ENCODE measurements at regions not wholly inside any gene's neighbourhood (a gene's known extent, or its start where the extent isn't known, plus 50 kb on each side); places are given as distances from the start of the nearest gene placed in this dataset.
A peak's percentile ranks its signal among the peaks of the same experiment; 100 is the strongest.
"Not testable (repeated sequence)": the region's sequence is repeated elsewhere in the genome, so short reads cannot be mapped to it uniquely, and the experiment has no call there.

GRCh38 chr7:32648408-32649156, 153.3 kb downstream of the AVL9 start:
- no peak for DNase-seq (ENCODE audit: low spot score)

DNA sequence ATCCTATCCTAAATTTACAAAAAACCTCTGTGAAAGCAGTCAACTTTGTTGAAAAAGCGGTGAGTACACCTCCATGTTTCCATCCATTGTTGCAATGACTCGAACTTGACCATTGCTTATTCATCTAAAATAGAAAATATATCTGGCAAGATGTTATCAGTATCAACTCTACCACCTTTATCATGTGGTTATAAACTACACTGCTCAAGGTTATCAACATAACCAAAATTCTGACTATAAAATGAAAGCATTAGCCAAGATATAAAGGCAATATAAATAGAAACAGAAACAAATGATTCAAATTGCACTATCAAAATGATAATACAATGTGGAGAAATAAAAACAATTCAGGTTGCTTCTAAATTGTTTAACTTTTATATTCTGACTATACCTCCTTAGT, 150.0 kb downstream of the AVL9 start:
- DNase-seq (ENCODE audit: low spot score): not testable (repeated sequence)

DNA sequence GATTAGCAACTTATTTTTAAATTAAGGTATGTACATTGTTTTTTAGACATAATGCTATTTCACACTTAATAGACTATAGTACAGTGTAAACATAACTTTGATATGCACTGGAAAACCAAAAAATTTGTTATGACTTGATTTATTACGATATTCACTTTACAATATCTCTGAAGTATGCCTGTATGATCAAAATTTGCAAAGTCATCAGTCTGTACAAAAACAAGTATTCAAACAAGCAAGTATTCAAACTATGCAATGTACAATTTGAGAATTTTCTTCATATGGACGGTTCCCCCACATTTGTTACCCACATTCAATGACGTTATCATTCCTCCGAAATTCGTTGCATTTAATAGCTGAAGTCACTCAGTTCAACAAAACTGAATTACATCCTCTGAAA, 147.9 kb downstream of the AVL9 start:
- DNase-seq (ENCODE audit: low spot score): no peak

DNA sequence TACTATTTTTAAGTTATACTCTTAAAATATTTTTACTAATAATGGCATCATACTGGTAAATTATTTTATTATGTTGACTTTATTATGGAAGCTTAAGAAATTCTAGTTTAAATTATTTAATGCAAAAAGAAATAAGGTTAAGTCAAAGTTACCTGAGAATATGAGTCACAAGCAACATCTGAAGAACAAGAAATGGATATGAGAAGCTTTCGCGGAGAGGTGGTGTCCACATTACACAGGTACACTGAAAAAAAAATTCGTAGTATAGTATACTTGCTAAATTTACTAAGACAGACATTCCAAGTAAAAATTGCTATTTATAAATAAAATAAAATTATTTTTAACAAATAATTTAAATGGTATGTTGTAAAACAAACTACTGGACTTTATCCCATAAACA, 143.8 kb downstream of the AVL9 start:
- DNase-seq (ENCODE audit: low spot score): no peak

- peak; percentile 37 for DNase-seq (ENCODE audit: low spot score)
Measured at GRCh38 chr7:32638479-32639121, 143.3 kb downstream of the AVL9 start.
